HG03280 (cell line): ENCODE measurements at regions not wholly inside any gene's neighbourhood (a gene's known extent, or its start where the extent isn't known, plus 50 kb on each side); places are given as distances from the start of the nearest gene placed in this dataset.
"Not testable (repeated sequence)": the region's sequence is repeated elsewhere in the genome, so short reads cannot be mapped to it uniquely, and the experiment has no call there.

ENCODE experiments used
- ATAC-seq: cut with Tn5 transposase; IDR thresholded peaks from one replicate; pipeline ENCODE4 v1.9.1; 2021; ENCODE audit warnings: mild to moderate bottlenecking, moderate library complexity; ENCODE audit not compliant: unreplicated experiment

DNA sequence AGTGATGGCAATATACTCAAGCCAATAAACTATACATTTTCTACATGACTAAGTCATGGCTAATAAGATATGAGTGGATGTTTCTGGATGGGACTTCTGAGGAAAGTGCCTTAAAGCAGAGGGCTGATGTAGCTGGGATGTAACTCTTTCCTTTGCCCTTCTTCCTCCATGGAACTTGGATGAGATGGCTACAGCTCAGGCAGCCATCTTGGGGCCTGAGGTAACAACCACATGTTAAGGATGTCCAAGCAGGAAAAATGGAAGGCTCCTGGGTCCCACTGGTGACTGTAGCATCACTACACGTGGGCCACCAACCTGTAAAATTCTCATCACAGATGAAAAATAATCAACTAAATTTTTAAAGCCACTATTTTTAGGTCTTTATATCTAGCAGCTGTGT lies 54.4 kb upstream of the GRIP1 start:
- no peak for ATAC-seq

DNA sequence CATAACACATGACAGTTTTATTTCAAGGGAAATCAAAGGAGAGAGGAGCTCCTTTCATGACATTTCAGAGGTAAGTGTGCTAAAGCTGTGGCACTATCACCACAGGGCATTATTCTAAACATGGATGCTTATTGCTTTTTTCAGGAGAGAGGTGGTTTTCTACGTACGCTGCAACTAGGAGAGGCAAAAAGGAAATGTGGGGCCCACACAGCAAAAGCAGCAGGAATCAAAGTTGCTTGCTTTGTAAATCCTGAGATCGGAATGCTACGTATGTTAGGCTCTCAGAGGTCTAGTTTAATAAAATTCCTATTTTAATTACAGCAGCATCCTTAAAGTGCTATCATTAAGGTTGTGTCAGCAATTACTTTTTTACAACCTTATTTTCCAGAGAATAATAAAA lies 55.0 kb upstream of the GRIP1 start:
- no peak for ATAC-seq

DNA sequence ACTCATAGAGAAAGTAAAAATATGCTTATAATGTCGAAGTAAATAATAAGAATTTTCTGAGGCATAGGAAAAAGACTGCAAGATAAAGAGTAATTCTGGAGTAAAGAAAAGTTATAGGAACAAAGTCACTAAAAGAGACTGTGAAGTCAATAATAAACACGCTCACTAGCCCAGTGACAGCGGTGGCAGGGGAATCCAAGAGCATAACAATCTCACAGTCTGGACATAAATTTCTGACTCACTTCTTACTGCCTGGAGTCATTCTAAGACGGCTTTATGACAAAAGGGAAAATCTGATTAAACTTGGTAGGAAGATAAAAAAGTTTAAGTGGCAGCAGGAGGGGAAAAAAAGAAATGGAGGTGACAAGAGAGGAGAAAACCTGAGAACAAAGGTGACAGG lies 56.4 kb upstream of the GRIP1 start:
- ATAC-seq: no peak

DNA sequence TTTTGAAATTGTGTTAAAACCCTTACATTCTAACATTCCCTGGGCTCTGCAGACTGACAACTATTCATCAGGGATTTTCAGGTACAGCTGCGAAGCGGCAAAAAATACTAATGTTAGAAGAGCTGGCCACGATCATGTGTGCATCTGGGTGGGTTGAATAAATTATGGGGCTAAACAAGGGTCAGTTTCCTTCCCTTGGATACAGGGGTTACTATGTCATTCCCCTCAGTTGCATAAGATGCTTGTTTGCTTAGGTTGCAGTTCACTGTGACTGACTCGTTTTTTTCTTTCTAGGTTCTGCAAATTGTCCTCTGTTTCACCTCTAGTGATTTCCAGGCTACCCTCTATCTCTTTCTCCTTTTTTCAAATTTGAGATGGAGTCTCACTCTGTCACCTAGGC lies 58.1 kb upstream of the GRIP1 start:
- no peak for ATAC-seq

DNA sequence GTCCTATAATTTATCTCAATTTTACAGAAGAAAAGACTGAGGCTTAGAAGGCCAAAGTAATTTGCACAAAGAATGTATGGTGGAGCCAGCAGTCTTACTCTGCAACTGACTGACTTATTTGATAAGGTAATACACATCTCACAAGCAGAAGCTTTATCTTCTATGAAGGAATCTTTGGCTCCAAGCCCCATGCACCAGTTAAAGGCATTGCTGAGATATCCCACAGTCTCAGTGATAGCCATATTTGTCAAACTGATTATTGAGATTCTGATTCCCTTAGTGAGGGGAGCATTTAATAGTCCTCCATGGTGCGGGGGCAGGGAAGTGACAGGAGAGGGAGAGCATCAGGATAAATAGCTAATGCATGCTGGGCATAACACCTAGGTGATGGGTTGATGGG lies 60.4 kb upstream of the GRIP1 start:
- ATAC-seq: no peak

DNA sequence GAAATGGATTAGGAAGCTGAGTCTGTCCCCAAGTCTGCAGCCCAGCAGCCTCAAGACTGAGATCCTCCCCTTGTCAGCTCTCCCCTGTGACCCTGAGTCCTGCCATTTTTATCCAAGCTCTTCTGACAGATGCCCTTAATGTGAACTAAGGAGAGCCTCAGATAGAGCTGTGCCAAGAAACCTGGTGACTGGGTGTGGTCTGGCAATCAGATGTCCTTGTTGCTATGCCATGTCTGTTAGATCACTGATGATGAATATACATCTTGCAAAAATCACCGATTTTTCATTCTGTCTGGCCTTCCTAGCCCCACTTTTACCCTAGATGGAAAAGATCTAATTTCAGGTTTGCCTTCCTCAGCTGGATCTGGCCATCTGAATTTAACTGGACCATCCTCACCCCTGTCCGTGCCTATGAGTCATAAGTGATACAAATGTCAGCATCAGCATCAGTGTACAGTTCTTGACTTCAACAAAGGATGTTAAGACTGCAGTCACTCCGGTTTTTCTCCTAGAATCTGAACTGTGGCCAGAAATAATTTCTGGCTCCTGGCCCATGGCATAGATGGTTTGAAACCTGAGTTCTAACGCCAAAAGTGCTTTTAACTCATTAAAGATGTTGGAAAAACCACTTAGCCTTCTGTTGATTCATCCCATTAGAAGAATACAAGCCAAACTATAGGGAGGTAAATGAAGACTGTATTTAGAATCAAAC lies 61.2 kb upstream of the GRIP1 start:
- no peak for ATAC-seq

DNA sequence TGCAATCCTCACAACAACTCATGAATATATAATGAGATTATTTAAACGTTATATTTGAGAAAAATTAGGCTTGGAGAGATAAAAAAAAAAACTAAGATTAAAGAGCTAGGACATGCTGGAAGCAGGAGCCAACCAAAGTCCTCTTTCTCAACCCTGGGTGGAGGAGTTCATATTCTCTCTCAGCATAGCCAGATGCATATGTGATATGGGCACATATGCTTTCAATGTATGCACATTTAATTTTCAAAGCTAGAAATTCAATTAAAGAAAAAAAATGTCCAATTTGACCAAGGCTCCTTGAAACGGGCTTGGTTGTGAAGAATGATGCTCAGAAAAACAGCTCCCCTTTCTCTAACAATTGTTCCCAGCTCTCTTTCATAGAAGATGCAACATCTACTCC lies 61.9 kb upstream of the GRIP1 start:
- no peak for ATAC-seq

DNA sequence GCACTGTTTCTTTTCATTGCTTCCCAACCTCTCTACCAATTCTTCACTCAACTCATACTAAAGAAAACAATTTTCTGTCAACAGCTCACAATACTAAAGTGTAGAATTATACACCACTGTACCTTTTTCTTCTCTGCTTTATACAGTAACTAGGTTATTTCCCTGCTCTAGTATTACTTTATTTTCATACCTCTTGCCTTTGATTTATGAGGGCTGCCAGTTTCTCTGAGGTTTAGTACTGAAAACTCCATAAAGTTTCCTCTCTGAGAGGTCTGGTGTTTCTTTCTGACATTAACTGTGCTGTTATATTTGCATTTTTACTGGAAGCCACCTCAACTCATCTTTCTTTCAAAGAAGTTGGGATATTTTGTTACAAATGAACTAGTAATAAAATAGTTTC lies 63.0 kb upstream of the GRIP1 start:
- no peak for ATAC-seq

DNA sequence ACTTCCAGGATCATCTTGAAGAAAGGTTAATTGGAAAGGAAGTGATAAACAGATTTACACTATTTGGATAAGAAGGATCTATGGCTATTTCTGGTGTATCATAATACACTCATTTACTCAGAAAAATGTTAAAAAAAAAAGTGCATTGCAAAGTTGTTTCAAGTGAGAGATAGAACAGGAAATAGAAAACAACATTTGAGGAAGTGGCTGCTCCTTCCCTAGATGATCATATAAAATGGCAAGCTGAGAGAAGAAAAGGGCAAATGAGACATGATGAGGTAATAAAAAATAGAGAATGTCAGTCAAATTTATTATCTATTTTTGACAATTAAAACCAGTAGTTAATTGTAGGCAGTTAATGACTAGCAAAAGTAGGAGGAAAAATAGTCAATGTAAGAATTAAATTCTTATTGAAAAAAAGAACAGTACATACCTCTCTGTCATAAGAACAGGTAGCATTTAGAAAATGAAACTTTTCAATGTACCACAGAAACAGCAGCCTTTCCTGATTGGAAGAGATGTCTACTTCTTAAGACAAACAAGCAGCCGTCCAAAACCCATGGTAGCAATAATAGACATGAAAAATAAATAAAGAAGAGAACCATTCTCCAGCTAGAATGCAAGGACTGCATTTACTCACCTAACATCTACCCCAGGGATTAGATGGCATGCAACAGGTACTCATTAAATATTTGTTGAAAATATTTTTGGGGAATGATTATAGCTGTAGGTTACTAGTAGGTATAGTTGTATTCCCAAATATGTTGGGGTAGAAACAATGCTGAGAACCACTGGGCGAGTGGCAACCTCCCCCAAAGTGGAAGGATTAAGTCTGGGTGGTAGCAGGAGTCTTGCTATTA lies 63.9 kb upstream of the GRIP1 start:
- ATAC-seq: no peak

DNA sequence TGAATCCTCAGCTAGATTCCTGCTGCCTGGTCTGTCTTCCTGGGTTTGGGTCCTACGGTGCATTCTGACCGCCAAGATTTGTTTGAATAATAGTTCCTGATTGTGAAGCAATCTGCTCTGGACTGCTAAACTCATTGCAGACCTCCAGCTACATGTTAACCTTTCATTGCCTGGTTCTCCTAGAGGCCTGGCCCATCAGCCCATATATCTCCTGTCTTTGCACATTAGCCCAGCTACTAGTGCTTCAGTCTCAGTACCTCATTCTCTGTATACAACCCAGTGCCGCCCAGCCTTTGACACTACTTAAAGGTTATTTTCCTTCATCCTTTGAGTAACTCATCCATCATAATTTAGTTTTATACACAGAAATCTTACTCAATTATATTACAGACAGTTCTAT lies 65.6 kb upstream of the GRIP1 start:
- ATAC-seq: no peak

DNA sequence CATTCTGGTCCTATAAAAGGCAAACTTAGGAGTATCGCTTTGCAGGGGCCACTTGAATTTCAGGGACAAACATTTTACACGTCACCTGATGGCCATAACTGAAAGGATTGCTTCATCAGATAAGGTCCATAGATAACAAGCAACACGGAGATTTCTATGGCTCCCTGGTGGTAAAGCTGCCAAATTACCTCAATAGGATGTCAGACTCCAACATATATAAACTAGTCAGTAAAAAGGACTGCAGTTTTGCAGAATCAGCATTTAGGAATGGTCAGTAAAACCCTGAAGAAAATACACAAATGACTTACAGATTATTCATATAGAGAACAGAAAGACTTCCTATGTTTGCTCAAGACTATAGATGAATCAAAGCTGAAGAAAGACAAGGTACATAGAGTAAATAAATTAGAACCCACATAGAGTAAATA lies 66.1 kb upstream of the GRIP1 start:
- no peak for ATAC-seq

DNA sequence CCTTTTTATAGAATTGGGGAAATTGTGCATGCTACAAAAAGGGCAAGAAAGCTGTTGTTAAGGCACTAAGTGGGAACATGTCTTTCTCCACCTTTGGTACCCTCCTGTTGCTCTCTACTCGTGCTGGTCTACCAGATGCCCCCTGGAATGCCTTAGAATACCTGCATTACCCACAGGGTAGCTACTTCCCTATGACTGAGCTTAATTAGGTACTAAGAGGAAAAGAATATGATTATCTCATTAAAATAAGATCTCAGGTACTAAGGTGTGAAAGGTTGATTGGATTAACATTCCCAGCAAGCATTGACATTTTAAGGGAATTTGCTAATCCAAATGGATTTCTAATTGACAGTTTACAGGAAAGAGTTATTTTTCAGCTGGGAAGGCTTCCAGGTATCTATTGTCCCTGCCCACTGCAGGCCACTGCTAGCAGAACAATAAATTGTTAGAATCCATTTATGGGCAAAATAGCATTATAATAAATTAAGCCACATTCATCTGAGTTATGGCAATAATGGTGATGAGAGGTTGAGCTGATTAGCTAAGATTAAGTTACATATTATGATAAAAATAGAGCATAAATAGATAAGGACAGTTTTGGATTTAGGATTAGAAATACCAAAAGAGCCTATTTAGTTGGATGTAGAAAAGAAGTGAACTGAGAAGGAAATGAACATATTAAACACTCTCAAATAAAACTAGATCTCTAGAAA lies 67.8 kb upstream of the GRIP1 start:
- no peak for ATAC-seq

DNA sequence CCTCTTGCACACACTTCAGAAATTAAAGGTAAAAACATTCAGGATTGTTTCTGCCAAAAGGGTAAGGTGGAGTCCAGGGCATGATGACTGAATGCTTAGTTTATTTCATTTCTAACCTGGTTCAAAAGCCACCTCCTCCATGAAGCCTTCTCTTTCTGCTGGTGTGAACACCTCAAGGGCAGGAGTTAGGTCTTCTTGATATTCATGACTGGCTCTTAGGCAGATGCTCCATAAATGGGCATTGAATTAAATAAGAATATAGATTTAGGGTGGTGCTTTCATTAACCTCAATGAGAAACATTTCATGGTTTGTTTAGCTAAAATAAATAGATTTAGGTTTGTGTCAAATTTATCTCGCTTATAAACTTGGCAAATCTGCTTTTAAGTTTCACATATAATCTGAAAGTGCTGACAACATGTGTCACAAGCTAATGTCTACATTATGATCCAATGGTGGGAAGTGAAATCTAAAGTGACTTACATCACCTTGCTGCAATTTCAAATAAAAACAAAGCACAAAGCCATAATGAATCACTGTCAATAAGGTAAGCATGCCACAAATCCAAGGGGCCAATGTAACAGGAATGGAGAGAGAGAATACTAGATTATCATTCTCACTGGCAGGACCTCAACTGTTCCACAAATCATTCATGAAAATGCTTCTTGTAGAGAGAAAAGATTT lies 72.7 kb upstream of the GRIP1 start:
- ATAC-seq: no peak

DNA sequence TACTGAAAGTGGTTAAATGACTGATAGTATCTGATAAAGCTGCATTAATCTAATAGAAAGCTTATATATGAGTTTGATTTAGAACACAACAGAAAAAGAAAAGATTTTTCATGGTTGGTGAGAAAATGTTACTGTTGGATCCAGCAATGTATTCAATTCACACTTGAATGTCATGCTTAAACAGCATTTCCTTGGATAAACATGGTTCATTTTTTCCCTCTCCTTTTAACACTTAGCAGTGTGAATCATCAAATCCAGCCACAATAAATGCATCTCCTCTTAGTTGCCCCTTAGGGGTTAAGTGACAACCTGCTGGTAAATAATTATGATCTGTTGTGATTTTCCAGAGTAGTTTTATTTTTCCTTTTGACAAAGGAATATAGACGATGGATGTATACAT lies 74.9 kb upstream of the GRIP1 start:
- no peak for ATAC-seq

DNA sequence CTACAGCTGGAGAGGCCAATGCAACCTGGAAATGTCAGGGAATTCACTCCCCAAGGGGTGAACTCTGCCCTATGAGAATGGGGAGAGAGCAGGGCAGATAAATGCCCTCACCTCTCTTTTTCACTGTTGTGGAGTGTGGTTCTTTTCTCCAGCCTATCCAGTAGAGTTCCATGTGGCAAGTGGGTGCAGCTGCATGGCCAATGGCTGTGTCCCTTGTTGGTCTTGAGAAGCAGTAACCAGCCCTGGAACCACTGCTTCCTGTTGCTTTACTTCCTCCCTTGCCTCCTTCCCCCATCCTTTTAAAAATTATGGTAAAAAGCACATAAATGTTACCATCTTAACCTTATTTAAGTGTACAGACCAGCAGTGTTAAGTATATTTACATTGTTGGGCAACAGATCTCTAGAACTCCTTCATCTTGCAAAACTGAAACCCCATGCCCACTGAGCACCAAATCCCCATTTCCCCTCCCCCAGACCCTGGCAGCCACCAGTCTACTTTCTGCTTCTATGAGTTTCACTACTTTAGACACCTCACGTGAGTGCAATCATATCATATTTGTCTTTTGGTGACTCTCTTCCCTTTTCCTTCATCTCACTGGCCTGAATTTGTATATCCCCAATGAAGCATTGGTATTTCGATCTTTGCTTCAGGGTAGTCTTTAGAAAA lies 77.0 kb upstream of the GRIP1 start:
- no peak for ATAC-seq

DNA sequence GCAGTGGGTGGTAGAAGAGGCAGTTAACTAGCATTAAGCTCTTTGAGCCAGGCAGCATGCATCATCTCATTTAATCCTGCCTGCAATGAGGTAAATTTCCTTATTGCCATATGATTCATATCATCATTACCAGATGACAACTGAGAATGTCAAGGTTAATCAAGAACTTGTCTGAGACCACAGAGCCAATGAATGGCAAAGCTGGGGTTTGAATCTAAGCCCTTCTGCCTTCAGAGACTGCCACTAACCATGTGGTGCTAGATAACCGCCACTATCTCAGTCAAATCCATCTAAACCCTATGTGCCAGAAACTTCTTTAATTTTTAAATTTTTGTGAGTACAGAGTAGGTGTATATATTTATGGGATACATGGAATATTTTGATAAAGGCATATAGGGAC lies 77.8 kb upstream of the GRIP1 start:
- no peak for ATAC-seq

DNA sequence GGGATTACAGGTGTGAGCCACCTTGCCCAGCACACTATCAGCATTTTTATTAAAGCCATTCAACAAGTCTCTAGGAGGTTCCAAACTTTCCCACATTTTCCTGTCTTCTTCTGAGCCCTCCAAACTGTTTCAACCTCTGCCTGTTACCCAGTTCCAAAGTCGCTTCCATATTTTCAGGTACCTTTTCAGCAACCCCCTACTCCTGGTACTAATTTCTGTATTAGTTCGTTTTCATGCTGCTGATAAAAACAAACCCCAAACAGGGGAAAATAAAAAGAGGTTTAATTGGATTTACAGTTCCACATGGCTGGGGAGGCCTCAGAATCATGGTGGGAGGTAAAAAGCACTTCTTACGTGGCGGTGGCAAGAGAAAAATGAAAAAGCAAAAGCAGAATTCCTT lies 81.2 kb upstream of the GRIP1 start:
- not testable (repeated sequence) for ATAC-seq

DNA sequence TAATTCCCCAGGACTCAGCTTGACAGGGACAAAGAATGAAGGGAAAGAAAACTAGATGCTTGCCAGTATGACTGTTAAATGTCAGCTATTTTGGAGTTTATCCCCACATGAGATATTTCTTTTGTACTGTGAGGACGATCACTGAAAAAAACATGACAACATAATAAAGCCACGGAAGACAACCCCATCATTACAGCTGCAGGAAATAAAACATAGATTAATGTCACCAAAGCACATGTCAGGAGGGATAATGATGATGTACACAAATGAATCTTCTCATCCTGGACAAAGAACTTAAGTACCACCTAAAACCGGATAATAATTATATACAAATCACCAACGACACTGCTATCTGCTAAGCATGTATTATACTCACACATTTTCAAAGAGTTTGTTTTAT lies 84.6 kb upstream of the GRIP1 start:
- no peak for ATAC-seq

DNA sequence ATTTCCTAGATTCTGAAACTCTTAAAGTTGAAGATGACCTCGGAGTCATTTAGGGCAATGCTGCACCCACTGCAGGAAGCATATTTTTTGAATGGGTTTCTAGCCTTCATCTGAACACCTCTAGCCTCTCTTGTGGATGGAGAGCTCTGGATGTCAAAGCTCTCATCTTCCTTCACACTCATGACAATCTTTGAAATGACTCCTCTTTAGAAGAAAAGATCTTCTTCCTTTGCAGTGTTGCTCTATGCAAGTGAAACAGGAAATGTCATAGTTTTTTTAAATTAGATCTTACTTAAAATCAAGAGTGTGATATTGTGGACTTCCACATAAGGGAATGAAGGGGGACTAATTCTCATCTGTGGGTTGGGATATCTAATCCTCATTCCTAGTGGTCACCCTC lies 86.3 kb upstream of the GRIP1 start:
- ATAC-seq: no peak

DNA sequence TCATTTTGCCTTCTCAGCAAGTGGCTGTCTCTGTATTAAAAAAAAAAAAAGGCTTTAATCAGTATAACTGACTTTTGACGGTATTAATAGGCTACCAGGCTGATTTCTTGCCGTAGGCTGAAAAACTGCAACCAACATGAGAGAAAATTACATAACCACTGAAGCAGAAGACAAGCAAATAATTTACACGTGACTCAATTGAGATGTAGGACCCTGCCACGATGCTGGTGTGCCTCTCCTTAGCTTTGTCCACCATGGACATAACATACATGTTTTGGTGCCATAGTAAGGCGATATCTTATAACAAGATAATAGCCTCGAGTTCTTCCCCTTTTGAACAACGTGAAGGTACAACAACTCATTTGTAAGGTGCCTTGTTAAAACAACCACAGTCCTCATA lies 88.7 kb upstream of the GRIP1 start:
- no peak for ATAC-seq

DNA sequence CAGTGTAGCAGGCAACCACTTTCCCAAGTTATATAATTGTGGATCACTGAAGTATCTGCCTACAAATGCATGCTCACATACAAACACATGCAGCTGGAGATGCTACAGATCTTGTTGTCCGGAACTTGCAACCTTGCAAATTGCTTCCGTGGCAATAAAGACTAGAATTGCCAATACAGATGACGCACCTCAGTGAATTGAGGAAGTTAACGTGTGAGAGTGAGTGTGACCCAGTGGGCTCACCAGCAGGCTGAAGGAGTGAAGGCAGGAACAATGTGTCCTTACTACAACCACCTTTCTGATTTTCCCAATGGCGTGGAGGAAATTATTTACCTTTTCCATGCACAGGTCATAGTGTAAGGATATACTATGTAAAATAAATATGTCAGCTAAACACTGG lies 89.4 kb upstream of the GRIP1 start:
- ATAC-seq: no peak
